Chondrocyte (in vitro differentiated cells): ENCODE measurements at regions not wholly inside any gene's neighbourhood (a gene's known extent, or its start where the extent isn't known, plus 50 kb on each side); places are given as distances from the start of the nearest gene placed in this dataset.
"Not testable (repeated sequence)": the region's sequence is repeated elsewhere in the genome, so short reads cannot be mapped to it uniquely, and the experiment has no call there.

Source experiments
- DNase-seq: peaks from one replicate; pipeline ENCODE4 v3.0.0; 2021; ENCODE audit warnings: mixed read lengths, low spot score
- H3K27ac Mint-ChIP-seq: one replicate; pipeline ENCODE4 v1.8.0; 2021; ENCODE audit warnings: mild to moderate bottlenecking, moderate library complexity, mixed read lengths; ENCODE audit not compliant: unreplicated experiment
- H3K27me3 Mint-ChIP-seq: 2 replicates; pipeline ENCODE4 v1.8.0; 2021; ENCODE audit warnings: low read depth, mixed read lengths
- H3K36me3 Mint-ChIP-seq: 2 replicates; pipeline ENCODE4 v1.8.0; 2021; ENCODE audit warnings: low read depth, mixed read lengths
- H3K4me1 Mint-ChIP-seq: 2 replicates; pipeline ENCODE4 v1.8.0; 2021; ENCODE audit warnings: low read depth, mild to moderate bottlenecking, mixed read lengths
- H3K4me3 Mint-ChIP-seq: one replicate; pipeline ENCODE4 v1.8.0; 2021; ENCODE audit warnings: mild to moderate bottlenecking, moderate library complexity, mixed read lengths; ENCODE audit not compliant: unreplicated experiment
- H3K9me3 Mint-ChIP-seq: 2 replicates; pipeline ENCODE4 v1.8.0; 2021; ENCODE audit warnings: low read depth, mixed read lengths
- TF ChIP-seq, protein P1 (sequence below): fragments of 200-600 bp; sonication (generic); IDR thresholded peaks from 2 replicates; pipeline ENCODE4 v1.5.0; 2021; ENCODE audit warnings: antibody characterized with exemption, mild to moderate bottlenecking, moderate library complexity

DNA sequence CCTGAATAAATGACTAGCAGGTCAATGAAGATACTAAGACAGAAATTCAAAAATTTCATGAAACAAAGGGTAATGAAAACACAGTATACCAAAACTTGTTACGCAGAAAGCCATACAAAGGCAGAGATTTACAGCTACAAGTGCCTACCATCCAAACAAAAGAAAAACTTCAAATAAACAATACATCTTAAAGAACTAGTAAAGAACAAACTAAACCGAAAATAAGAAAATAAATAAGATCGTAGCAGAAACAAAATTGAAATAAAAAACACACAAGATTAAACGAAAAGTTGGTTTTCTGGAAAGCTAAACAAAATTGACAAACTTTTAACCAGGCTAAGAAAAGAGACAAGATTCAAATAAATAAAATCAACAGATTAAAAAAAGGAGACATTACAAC lies 51.5 kb downstream of the VPREB1 start:
- not testable (repeated sequence) for DNase-seq, H3K9me3 Mint-ChIP-seq, H3K36me3 Mint-ChIP-seq, H3K27ac Mint-ChIP-seq, H3K4me3 Mint-ChIP-seq, H3K27me3 Mint-ChIP-seq
- H3K4me1 Mint-ChIP-seq, result peaks cover 25% of the 10 kb centered on the region

- Mint-ChIP-seq H3K4me3 (peak overlapping the region; percentile 83), H3K27ac (peak overlapping the region; percentile 88)
- not testable (repeated sequence) for DNase-seq
These were observed 52.7 kb downstream of the VPREB1 start for GRCh38 chr22:22297159-22297793.

DNA sequence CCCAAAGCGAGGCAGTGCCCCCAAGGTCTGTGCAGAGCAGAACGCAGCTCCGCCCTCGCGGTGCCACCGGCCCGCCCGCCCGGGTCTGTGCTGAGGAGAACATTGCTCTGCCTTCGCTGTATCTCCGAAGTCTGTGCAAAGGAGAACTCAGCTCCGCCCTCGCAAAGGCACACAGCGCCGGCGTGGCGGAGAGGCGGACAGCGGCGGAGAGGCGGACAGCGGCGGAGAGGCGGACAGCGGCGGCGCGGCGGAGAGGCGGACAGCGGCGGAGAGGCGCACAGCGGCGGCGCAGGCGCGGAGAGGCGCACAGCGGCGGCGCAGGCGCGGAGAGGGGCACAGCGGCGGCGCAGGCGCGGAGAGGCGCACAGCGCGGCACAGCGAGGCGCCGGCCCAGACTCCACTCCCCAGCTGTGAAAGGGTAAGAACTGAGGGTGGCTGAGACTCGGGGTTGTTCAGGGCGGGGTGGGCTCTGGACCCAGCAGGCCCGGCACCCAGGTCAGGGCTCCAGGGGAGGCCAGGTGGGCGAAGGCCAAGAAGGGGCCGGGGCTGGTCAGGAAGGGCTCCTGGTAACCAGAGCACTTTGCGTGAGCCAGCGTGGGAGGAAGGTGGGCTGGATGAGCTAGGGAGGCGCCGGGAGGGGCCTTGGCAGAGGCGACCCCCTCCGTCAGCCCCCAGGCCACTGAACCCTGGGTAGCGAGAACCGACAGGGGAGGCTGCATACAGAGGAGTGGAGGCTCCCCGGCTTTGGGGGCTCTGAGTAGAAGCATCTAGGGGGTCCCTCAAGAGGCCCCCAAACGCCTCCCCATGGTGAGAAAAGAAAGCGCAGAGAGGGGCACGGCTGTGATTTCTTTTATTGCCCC lies 53.4 kb downstream of the VPREB1 start:
- DNase-seq, H3K9me3 Mint-ChIP-seq, H3K36me3 Mint-ChIP-seq, H3K27me3 Mint-ChIP-seq: not testable (repeated sequence)
- peak overlapping the region; percentile 88 for H3K27ac Mint-ChIP-seq
- H3K4me1 Mint-ChIP-seq, result peaks cover 25% of the 10 kb centered on the region
- peak overlapping the region; percentile 83 for H3K4me3 Mint-ChIP-seq
- TF ChIP-seq, protein P1, sequence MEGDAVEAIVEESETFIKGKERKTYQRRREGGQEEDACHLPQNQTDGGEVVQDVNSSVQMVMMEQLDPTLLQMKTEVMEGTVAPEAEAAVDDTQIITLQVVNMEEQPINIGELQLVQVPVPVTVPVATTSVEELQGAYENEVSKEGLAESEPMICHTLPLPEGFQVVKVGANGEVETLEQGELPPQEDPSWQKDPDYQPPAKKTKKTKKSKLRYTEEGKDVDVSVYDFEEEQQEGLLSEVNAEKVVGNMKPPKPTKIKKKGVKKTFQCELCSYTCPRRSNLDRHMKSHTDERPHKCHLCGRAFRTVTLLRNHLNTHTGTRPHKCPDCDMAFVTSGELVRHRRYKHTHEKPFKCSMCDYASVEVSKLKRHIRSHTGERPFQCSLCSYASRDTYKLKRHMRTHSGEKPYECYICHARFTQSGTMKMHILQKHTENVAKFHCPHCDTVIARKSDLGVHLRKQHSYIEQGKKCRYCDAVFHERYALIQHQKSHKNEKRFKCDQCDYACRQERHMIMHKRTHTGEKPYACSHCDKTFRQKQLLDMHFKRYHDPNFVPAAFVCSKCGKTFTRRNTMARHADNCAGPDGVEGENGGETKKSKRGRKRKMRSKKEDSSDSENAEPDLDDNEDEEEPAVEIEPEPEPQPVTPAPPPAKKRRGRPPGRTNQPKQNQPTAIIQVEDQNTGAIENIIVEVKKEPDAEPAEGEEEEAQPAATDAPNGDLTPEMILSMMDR, result peak; percentile 76

More at GRCh38 chr22:22297159-22297793, 52.7 kb downstream of the VPREB1 start:
- peaks cover 25% of the 10 kb centered on the region for H3K4me1 Mint-ChIP-seq
- H3K27me3 Mint-ChIP-seq, H3K9me3 Mint-ChIP-seq, H3K36me3 Mint-ChIP-seq: not testable (repeated sequence)

GRCh38 chr22:22298654-22299009 lies 54.0 kb downstream of the VPREB1 start:
- H3K4me3 Mint-ChIP-seq, result peak overlapping the region; percentile 83
- H3K4me1 Mint-ChIP-seq, result peaks cover 25% of the 10 kb centered on the region
- H3K36me3 Mint-ChIP-seq, H3K9me3 Mint-ChIP-seq, H3K27me3 Mint-ChIP-seq, DNase-seq: not testable (repeated sequence)
- H3K27ac Mint-ChIP-seq, result peak overlapping the region; percentile 80

GRCh38 chr22:22300511-22300910 lies 55.9 kb downstream of the VPREB1 start:
- not testable (repeated sequence) for H3K4me3 Mint-ChIP-seq, H3K9me3 Mint-ChIP-seq, DNase-seq, H3K27ac Mint-ChIP-seq, H3K27me3 Mint-ChIP-seq
- peaks cover 25% of the 10 kb centered on the region for H3K4me1 Mint-ChIP-seq
- H3K36me3 Mint-ChIP-seq, result peaks cover 12% of the 10 kb centered on the region

DNA sequence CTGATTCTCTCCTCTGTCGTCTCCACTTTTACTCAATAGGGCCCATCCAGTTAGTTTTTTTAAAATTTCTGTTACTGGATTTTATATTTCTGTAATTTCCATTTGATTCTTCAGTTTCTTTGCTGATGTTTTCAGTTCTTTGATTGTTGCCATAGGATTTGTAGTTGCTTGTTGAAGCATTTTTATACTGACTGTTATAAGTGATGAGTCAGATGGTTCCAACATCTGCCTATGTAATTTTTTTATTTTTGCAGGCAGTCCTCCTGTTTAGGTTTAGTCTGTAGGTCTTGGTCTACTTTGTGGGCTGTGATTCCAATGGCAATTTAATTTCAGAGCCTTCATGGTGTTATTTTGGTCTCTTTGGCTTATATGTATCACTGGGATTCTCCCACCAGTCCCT lies 56.4 kb downstream of the VPREB1 start:
- H3K36me3 Mint-ChIP-seq, result peaks cover 15% of the 10 kb centered on the region
- H3K9me3 Mint-ChIP-seq, DNase-seq, H3K27me3 Mint-ChIP-seq, H3K4me3 Mint-ChIP-seq, H3K27ac Mint-ChIP-seq: not testable (repeated sequence)
- H3K4me1 Mint-ChIP-seq, result peaks cover 22% of the 10 kb centered on the region

- Mint-ChIP-seq H3K9me3 (no peaks in the 10 kb centered on the region), H3K27me3 (no peaks in the 10 kb centered on the region), H3K4me1 (no peaks in the 10 kb centered on the region), H3K36me3 (peaks cover 25% of the 10 kb centered on the region), H3K27ac (no peak overlapping the region), H3K4me3 (no peak overlapping the region)
- TF ChIP-seq, protein P1, result no peak
- no peak for DNase-seq
These were observed 72.0 kb downstream of the VPREB1 start for GRCh38 chr22:22316589-22316988.
